ENCODE measurements at regions not wholly inside any gene's neighbourhood (a gene's known extent, or its start where the extent isn't known, plus 50 kb on each side); places are given as distances from the start of the nearest gene placed in this dataset.

DNA sequence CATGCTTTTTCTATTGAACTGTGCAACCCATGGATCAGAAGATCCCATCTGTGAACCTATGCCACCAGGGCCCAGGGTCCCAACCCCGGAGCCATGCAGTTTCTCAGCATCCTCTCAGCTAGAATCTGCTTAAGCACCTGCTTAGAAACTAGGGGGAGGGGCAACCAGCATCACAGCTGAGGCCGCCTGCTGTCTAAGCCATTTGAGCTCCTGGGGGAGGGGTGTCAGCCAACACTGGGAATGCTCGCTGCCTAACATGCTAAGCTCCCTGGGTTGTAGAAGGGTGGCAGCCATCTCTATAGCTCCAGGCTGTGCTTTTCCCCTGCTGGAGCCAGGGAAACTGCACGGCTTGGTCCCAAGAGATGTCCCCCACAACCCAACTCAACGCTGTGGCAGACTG is 322.8 kb downstream of the EDEM1 start:
- TF ChIP-seq, protein P1, sequence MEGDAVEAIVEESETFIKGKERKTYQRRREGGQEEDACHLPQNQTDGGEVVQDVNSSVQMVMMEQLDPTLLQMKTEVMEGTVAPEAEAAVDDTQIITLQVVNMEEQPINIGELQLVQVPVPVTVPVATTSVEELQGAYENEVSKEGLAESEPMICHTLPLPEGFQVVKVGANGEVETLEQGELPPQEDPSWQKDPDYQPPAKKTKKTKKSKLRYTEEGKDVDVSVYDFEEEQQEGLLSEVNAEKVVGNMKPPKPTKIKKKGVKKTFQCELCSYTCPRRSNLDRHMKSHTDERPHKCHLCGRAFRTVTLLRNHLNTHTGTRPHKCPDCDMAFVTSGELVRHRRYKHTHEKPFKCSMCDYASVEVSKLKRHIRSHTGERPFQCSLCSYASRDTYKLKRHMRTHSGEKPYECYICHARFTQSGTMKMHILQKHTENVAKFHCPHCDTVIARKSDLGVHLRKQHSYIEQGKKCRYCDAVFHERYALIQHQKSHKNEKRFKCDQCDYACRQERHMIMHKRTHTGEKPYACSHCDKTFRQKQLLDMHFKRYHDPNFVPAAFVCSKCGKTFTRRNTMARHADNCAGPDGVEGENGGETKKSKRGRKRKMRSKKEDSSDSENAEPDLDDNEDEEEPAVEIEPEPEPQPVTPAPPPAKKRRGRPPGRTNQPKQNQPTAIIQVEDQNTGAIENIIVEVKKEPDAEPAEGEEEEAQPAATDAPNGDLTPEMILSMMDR (IDR thresholded peaks at IDR 0.05; ENCODE audit: low read length, missing control alignments): no peak
- no peak for DNase-seq (ENCODE audit: low read depth)
- H3K4me3 ChIP-seq (replicated peaks; ENCODE audit: low read depth, low read length): no peak overlapping the region

DNA sequence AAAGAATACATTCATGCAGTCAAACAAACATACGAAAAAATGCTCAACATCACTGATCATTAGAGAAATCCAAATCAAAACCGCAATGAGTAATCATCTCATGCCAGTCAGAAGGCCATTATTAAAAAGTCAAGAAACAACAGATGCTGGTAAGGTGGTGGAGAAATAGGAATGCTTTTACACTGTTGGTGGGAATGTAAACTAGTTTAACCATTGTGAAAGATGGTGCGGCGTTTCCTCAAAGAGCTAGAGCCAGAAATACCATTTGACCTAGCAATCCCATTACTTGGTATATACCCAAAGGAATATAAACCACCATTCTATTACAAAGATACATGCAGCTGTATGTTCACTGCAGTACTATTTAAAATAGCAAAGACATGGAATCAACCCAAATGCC is 330.4 kb downstream of the EDEM1 start:
- no peak overlapping the region for H3K4me3 ChIP-seq (replicated peaks; ENCODE audit: low read depth, low read length)
- DNase-seq (ENCODE audit: low read depth): no peak
- TF ChIP-seq, protein P1 (IDR thresholded peaks at IDR 0.05; ENCODE audit: low read length, missing control alignments): no peak

DNA sequence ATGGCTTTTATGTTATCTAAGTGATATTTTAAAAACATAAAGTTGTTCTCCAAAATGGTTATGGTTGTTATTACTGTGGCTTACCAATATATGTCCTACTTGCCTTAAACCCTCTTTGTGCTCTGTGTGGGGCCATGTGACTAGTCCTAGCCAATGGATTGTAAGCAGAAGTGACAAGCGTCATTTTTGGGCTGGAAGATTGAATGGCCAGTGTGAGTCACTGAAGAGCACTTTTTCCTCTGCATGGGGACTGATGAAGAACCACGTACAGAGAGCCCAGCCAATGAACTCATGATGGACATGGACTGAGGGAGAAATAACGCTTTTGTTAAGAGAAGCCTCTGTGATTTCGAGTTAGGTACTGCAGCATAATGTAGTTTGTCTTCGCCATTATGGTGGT is 332.7 kb downstream of the EDEM1 start:
- H3K4me3 ChIP-seq (replicated peaks; ENCODE audit: low read depth, low read length): no peak overlapping the region
- TF ChIP-seq, protein P1 (IDR thresholded peaks at IDR 0.05; ENCODE audit: low read length, missing control alignments): no peak
- DNase-seq (ENCODE audit: low read depth): no peak

DNA sequence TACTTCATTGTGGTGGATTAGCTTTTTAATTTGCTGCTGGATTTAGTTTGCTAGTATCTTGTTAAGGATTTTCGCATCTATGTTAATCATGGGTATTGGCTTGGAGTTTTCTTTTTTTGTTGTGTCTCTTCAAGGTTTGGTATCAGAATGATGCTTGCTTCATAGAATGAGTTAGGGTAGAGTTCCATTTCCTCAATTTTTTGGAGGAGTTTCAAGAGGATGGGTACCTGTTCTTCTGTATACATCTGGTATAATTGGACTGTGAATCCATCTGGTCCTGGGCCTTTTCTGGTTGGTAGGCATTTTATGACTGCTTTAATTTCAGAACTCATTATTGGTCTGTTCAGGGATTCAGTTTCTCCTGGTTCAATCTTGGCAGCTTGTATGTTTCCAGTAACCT is 335.6 kb downstream of the EDEM1 start:
- TF ChIP-seq, protein P1 (IDR thresholded peaks at IDR 0.05; ENCODE audit: low read length, missing control alignments): no peak
- no peak overlapping the region for H3K4me3 ChIP-seq (replicated peaks; ENCODE audit: low read depth, low read length)
- DNase-seq (ENCODE audit: low read depth): no peak

DNA sequence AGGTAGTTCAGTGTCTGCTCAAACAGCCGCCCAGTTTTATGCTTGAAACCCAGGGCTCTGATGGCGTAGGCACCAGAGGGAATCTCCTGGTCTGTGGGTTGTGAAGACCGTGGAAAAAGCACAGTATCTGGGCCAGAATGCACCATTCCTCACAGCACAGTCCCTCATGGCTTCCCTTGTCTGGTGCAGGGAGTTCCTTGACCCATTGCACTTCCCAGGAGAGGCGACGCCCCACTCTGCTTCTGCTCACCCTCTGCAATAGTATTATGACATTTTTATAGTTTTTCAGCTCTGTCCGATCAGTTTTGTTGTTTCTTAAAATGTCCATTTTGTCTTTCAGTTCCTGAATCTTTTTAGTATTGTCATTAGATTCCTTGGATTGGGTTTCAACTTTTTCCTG is 343.5 kb downstream of the EDEM1 start:
- no peak overlapping the region for H3K4me3 ChIP-seq (replicated peaks; ENCODE audit: low read depth, low read length)
- DNase-seq (ENCODE audit: low read depth): no peak
- TF ChIP-seq, protein P1 (IDR thresholded peaks at IDR 0.05; ENCODE audit: low read length, missing control alignments): no peak

DNA sequence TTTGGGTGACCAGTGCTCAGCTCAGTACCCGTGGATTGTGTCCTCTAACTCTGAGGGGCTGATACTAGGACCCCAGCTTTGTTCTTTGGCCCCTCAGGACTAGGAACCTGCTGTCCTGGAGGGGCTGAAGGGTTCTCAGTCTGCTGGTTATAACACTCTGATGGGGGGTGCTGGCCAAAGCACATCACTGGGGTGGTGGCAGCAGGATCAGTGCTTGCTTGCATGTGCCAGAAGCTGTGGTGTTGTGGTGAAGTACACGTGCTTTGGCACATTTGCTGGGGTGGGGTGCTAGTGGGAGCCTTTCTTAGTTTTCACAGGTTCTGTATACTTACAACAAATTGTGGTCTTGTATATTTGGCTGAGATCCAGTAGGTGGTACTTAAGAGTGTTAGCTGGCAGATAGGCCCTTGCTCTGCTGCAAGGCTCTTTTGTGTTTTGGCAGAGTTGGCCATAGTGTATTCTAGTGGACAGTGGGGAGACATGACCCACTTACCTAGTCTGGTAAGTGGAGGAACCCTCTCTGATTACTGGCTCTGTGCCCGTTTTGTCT is 344.3 kb downstream of the EDEM1 start:
- no peak overlapping the region for H3K4me3 ChIP-seq (replicated peaks; ENCODE audit: low read depth, low read length)
- TF ChIP-seq, protein P1 (IDR thresholded peaks at IDR 0.05; ENCODE audit: low read length, missing control alignments): no peak
- no peak for DNase-seq (ENCODE audit: low read depth)

DNA sequence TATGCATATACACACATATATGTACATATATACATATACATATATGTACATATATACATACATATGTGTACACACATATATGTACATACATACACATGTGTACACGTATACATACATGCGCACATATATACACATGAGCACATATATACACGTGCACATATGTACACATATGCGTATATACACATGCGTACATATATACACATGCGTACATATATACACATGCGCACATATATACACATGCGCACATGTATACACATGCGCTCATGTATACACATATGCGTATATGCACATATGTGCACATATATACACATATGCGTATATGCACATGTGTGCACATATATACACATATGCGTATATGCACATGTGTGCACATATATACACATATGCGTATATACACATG is 353.0 kb downstream of the EDEM1 start:
- TF ChIP-seq, protein P1 (IDR thresholded peaks at IDR 0.05; ENCODE audit: low read length, missing control alignments): no peak
- H3K4me3 ChIP-seq (replicated peaks; ENCODE audit: low read depth, low read length): no peak overlapping the region
- no peak for DNase-seq (ENCODE audit: low read depth)
